IPS-11a (cell line): ENCODE measurements at regions not wholly inside any gene's neighbourhood (a gene's known extent, or its start where the extent isn't known, plus 50 kb on each side); places are given as distances from the start of the nearest gene placed in this dataset.

ENCODE experiments used
- H3K4me3 ChIP-seq: one replicate; pipeline ENCODE4 v1.5.1; 2013; ENCODE audit warnings: low read depth, low read length, control low read depth

DNA sequence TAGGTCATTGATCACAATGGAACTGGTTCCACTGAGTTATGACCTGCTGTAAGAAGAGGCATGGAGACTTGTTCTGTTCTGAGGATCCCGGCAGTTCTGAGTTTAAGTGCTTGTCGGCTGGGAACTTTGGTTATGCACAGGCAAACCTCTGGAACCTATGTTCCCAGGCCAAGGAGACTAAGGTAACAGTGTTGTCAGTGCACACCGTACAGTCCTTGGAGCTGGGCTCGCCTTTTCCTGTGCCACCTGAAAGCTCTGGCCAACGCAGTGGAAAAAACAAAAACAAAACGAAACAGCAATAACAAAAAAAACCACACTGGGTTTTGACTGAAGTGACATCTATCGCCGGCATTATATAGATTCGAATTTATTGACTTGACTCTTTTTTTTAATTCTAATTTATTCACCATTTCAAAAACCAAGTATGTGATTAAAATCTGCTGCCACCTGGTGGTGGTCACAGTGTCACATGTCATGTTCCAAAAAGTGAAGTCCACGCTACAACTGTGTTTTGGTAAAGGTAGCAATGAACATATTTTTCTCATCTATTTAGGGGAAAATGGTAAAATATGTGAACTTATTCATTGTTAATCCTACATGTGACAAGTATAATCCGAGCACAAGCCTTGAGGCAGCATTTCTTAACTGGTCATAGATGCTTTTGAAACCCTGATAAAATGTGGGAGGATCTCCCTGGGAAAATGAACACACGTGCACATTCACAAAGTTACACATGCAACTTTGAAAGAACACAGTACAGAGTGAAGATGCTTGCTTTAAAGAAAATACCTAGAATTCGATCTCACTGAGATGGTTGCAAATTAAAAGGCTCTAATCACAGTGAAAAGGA is 113.8 kb upstream of the PPP2R2D start:
- no peak overlapping the region for H3K4me3 ChIP-seq

GRCh38 chr10:131787961-131788360 is 112.8 kb upstream of the PPP2R2D start:
- no peak overlapping the region for H3K4me3 ChIP-seq

DNA sequence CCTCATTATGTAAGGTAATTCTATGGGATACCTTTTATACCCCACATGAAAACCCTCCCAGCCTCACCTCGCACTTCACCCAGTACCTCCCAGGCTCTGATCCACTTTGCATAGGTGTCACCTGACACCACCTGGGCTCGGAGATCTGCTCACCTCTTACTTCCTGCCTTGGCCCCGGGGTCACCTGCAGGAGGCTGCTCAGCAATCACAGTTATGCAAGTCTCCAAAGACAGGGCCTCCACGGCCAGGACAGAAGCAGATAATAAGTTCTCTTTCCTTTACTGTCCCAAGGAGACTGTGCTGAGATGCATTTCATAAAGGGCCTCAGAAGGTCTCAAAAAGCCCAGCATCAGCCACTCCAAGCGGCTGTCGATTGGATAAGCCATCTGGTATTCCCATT is 112.4 kb upstream of the PPP2R2D start:
- H3K4me3 ChIP-seq = no peak overlapping the region

GRCh38 chr10:131789516-131789915 is 111.3 kb upstream of the PPP2R2D start:
- H3K4me3 ChIP-seq = no peak overlapping the region

GRCh38 chr10:131790021-131790420 is 110.8 kb upstream of the PPP2R2D start:
- H3K4me3 ChIP-seq = no peak overlapping the region

GRCh38 chr10:131792011-131792651 is 108.7 kb upstream of the PPP2R2D start:
- H3K4me3 ChIP-seq = no peak overlapping the region

DNA sequence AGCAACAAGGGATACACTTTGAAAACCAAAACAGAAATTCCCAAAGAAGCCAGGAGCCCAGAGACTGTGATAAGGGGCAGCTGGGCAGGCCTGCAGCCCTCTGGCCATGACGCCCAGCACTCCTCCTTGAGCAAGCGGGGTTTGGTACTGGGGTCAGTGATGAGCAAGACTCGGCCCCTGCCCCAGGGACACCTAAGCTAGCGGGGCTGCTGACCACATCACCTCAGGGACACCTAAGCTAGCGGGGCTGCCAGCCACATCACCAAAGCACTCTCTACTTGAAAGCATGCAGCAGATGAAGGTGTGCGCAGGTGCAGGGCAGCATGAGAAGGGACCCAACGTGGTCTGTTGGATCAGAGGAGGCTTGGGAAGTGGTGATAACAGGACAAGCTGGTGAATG is 108.0 kb upstream of the PPP2R2D start:
- no peak overlapping the region for H3K4me3 ChIP-seq

DNA sequence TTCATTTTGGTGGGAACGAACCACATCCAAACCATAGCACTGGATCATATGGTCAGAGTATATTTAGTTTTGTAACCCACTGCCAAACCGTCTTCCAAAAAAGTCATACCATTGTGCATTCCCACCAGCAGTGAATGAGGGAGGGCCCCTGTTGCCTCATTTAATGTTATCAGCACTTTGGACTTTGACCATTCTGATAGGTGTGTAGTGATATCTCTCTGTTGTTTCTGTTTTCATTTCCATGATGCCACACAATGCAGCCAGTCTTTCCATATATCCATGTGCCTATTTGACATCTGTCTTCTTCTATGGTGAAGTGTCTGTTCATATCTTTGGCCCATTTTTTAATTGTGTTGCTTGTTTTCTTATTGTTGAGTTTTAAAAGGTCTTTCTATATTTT is 105.0 kb upstream of the PPP2R2D start:
- H3K4me3 ChIP-seq = no peak overlapping the region

DNA sequence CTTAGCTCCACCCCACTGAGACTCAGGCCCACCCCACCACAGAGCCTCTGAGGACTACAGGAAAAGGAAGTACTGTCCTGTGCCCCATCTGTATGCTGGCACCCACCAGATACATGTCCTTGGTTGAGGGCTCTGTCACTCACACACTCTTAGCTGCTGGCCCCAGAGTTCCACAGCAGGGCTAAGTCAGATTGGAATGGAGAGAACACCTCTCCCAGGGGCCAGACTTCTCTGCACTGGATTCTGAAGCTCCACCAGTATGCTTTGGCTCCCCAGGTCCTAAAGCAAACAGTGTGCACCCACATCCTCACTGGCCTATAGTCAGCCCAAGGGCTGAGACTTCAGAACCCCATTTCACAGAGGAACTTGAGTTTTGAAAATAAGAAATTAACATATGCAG is 103.2 kb upstream of the PPP2R2D start:
- H3K4me3 ChIP-seq = no peak overlapping the region

DNA sequence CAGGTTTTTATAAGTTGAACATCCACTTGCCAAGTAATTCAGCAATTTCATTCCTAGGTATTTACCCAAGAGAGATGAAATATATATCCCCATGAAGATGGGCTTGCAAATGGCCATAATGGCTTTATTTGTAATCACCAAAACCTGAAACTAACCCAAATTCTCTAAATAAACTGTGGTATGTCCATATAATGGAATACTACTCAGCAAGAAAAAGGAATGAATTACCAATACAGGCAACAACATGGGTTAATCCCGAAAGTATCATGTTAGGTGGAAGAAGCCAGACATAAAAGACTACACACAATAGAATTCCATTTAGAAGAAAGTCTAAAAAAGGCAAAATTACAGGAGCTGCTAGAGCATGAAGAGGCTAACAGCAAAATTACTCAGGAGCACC is 101.4 kb upstream of the PPP2R2D start:
- no peak overlapping the region for H3K4me3 ChIP-seq

DNA sequence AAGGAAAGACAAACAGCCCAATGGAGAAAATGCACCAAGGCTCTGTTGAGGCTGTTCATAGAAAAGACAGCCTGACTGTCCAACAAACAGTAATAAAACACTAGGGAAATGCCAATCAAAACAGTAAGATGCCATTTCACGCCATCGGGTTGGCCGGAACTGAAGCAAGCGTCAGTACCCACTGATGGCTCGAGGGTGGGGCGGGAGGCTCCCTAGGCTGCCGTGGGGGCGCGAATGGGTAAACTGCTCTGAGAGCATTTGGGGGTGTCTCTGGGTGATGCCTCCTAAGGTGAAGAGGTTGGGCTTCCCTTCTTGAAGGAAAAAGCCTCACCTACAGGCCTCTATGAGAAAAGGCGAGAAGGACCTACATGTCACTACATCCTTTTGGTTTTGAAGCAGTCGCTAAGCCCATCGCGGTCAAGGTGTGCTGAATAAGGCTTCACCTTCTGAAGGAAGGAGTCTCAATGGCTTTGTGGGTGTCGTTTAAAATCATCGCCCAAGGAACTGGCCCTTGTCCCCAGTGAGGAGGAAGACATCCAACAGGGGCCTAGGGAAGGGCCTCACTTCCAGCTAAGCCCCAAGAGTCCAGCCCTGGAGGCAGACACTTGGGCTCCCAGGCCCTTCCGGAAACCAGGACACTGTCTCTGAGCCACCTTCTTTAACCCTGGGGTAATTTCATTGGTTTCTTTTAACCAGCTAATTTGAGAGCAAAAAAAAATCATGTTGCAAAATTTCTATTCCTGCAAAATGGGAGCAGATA is 98.5 kb upstream of the PPP2R2D start:
- no peak overlapping the region for H3K4me3 ChIP-seq

DNA sequence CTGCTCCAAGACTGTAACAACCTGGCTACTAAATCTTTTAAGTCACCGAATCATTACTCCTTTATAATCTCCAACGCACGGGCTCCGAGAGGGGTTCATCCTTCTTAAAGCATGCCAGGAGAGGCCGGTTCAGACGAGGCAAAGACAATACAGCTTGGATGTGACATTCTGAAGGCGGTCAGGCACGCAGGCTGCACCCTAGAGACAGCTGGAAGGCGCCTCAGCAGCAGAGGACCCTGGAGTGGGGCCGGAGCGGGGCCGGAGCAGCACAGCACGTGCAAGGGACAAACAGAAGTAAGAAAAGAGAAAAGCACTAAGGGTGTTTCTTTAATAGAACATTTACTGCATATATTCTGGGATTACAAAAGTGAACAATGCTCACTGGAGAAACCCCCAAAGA is 97.8 kb upstream of the PPP2R2D start:
- H3K4me3 ChIP-seq = no peak overlapping the region

GRCh38 chr10:131803860-131804425 is 96.9 kb upstream of the PPP2R2D start:
- no peak overlapping the region for H3K4me3 ChIP-seq

- H3K4me3 ChIP-seq = no peak overlapping the region
Measured at GRCh38 chr10:131804551-131805295, 96.1 kb upstream of the PPP2R2D start.

DNA sequence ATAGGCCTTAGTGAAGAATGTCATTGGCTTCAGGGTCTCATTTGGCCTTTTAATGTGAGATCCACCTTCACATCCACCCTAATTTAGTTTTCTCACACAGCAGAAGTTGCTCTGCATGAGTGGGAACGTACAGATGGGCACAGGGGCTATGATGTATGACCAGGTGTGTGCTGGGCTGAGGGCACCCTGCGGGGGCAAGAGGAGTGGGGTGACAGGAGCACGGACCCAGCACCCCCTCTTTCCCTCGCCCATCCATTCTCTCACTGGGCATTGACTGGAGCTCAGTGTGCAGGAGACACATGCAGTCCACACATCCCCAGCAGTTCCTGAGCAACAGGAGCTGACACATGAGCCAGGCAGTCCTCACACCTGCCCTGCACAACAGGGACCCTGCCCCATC is 95.1 kb upstream of the PPP2R2D start:
- H3K4me3 ChIP-seq = no peak overlapping the region

DNA sequence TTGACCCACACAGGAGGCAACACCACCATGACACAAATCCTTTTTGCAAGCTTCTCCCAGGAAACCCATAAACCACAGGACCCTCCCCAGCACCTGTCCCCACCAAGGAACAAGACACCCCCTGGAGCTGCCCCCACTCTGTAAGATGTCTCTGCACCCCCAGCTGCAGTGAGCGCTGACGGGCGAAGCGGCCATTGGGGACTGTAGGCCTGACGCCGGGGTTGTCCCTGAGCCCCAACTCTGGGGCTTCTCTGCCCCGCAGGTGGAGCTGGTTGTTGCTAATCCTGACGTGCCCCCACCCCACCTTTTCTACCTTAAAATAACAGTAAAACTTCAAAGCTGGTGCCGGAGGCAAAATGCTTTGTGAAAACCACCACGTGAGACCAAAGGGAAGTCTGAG is 94.7 kb upstream of the PPP2R2D start:
- H3K4me3 ChIP-seq = no peak overlapping the region

DNA sequence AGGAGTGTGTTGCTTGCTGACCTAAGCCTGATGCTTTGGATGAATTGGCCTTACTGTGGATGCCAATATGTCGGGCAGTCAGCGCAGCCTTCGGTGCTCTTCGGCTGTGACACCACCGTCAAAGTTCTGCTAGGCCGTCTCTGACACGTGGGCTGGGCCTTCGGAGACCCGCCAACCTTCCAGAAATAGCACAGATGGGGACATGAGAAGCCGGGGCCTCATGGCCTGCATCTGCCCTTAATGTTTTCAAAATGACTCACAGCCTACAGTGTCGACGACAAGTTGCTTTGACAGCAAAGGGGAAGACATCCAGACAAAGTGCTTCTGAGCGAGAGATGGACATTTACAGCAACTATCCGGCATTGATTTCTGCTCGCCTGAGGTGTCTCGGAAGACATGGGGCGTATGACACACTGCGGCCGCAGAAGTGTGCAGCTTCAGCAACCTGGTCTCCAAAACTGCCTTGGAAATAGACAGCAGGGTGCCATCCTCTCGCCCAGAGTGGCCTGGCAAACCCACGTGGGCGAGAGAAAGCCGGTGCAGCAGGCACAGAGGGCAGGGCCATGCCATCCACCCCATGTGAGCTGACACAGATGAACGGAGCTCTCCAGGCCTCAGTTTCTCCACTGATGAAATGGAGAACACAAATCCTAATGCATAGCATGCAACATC is 94.0 kb upstream of the PPP2R2D start:
- H3K4me3 ChIP-seq = no peak overlapping the region

DNA sequence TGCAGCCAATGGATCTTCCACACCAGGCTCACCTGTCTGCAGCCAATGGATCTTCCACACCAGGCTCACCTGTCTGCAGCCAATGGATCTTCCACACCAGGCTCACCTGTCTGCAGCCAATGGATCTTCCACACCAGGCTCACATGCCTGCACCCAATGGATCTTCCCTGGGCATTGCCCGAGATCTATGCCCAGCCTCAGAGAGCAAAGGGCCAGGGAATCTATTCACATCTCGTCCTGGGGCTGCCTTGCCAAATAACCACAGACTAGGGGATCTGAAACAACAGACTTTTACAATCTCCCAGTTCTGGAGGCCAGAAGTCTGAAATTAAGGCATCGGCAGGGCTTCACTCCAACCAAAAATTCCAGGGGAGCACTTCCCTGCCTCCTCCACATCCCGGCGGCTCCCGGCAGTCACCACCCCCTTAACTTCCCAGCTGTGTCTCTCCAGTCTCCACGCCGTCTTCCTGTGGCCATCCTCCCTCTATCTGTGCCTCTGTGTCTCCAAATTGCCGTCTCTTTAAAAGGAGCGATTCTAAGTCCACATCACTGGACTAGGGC is 92.4 kb upstream of the PPP2R2D start:
- H3K4me3 ChIP-seq = no peak overlapping the region

DNA sequence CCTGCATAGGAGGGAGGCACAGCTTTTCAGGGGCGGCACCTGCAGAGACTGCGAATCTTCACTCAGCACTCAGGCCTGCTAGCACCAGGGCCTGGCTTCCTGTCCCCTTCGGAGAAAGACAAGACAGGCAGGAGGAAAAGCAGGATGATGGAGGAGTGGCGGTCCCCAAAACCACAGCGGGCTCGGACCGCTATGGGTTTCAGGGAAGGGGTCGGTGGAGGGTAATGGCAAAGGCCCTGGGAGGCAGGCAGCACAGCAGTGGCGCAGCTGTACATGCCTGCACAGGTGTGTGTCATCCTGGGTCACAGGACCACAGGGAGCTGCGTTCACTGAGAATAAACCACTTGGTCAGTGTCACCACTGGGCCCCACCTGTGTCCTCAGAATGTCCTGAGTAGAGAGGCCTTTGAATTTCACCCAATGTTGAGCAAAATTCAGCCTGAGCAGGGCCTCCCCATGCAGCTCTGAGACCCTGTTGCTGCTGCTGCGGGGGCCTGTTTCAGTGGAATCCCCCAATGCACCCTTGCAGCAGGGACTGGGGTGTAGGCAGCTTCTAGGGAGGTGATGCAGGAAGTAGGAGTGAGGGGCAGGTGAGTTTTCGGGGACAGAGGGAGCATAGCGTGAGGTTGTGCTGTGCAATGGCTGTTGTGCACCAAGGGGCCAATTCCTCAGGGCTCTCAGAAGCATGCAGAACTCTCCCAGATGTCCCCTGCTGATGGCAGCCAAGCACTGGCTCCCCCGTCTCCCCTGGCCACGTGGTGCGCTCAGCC is 90.6 kb upstream of the PPP2R2D start:
- no peak overlapping the region for H3K4me3 ChIP-seq
